ENCODE measurements at regions not wholly inside any gene's neighbourhood (a gene's known extent, or its start where the extent isn't known, plus 50 kb on each side); places are given as distances from the start of the nearest gene placed in this dataset.
A peak's percentile ranks its signal among the peaks of the same experiment; 100 is the strongest.

DNA sequence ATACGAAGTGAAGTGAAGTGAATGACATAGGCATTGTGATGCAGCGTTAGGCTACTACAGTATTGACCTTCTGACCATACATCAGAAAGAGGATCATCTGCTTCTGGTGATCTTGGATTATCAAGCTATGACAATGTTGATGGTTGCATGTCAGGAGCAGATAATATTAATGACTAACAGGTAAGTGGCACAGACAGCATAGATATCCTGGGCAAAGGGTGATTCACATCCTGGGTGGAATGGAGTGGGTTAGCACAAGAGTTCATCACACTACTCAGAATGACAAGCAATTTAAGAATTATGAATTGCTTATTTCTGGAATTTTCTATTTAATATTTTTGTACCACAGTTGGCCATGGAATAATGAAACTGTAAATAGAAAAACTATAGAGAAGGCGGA lies 397.9 kb upstream of the ATP2B1 start:
- DNase-seq, result no peak
- in situ Hi-C loops (cut with HindIII; ENCODE audit: low pct_ligation_motif_present, low pct_unique_long_range_greater_than_20kb, low sequenced_read_pairs), result no loop called here

GRCh38 chr12:90102957-90103652 lies 394.5 kb upstream of the ATP2B1 start:
- in situ Hi-C loops (cut with HindIII; ENCODE audit: low pct_ligation_motif_present, low pct_unique_long_range_greater_than_20kb, low sequenced_read_pairs), result no loop called here

DNA sequence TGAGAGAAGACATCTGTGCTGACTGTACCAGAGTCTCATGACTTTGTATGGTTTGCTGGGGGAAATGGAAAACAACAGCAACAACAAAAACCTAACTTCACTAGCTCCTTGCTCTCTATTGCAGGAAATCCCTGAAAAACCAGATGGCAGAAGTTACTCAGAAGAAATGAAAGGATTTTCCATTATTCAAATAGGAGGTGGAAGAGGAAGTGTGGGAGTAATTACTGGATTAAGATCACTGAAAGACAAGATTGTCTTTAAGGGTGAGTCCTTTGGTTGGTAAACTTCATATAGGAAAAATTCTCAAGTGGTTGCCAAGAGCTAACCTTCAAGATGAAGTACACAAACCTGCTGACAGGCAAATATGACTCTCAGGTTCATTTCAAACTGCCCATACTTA lies 391.9 kb upstream of the ATP2B1 start:
- in situ Hi-C loops (cut with HindIII; ENCODE audit: low pct_ligation_motif_present, low pct_unique_long_range_greater_than_20kb, low sequenced_read_pairs), result no loop called here
- no peak for DNase-seq

More at GRCh38 chr12:90102957-90103652, 394.5 kb upstream of the ATP2B1 start:
- DNase-seq, result peak; percentile 54

GRCh38 chr12:90099288-90099687 lies 390.6 kb upstream of the ATP2B1 start:
- in situ Hi-C loops (cut with HindIII; ENCODE audit: low pct_ligation_motif_present, low pct_unique_long_range_greater_than_20kb, low sequenced_read_pairs), result no loop called here
- DNase-seq, result no peak

- DNase-seq, result no peak
- in situ Hi-C loops (cut with HindIII; ENCODE audit: low pct_ligation_motif_present, low pct_unique_long_range_greater_than_20kb, low sequenced_read_pairs), result no loop called here
These were observed 389.6 kb upstream of the ATP2B1 start for GRCh38 chr12:90098132-90098779.

- in situ Hi-C loops (cut with HindIII; ENCODE audit: low pct_ligation_motif_present, low pct_unique_long_range_greater_than_20kb, low sequenced_read_pairs), result no loop called here
- no peak for DNase-seq
These were observed 383.2 kb upstream of the ATP2B1 start for GRCh38 chr12:90091809-90092208.

GRCh38 chr12:90090929-90091651 lies 382.5 kb upstream of the ATP2B1 start:
- in situ Hi-C loops (cut with HindIII; ENCODE audit: low pct_ligation_motif_present, low pct_unique_long_range_greater_than_20kb, low sequenced_read_pairs), result no loop called here

GRCh38 chr12:90086281-90086680 lies 377.6 kb upstream of the ATP2B1 start:
- in situ Hi-C loops (cut with HindIII; ENCODE audit: low pct_ligation_motif_present, low pct_unique_long_range_greater_than_20kb, low sequenced_read_pairs), result no loop called here
- no peak for DNase-seq

More at GRCh38 chr12:90090929-90091651, 382.5 kb upstream of the ATP2B1 start:
- peak; percentile 88 for DNase-seq

DNA sequence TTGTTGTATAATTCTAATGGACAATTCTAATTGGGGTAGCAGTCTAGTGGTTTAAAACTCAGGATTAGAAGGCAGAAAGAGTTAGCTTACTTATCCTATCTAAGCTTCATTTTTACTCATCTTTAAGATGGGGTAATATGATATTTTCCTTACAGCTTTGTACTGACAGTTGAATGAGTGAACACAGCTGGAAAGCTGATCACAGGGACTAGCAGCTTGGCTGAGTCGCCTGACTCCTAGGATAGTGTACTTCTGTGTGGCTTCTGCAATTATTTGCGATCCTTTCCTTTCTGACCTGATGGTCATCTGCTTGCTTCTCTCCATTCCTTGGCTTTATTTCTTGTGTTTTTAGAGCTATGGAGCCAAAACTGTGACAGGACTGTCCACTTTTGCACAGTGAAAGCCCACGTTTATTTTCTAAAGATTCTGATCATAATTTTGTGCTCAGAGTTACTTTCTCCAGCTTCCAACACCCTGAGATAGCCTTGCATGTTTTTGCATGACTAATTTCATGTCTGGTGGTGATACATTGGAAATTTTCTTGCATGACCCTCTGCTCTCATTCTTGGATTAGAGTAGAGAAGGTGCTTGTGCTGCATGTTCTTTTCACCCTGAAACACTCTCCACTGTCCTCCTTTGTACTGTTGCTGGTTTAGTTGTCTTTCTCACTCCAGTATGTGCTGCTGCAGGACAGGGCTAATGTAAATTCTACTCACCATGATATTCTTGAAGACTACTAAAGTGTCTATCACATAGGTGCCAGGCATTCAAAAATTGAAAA lies 377.0 kb upstream of the ATP2B1 start:
- no peak for DNase-seq
- in situ Hi-C loops (cut with HindIII; ENCODE audit: low pct_ligation_motif_present, low pct_unique_long_range_greater_than_20kb, low sequenced_read_pairs), result no loop called here

DNA sequence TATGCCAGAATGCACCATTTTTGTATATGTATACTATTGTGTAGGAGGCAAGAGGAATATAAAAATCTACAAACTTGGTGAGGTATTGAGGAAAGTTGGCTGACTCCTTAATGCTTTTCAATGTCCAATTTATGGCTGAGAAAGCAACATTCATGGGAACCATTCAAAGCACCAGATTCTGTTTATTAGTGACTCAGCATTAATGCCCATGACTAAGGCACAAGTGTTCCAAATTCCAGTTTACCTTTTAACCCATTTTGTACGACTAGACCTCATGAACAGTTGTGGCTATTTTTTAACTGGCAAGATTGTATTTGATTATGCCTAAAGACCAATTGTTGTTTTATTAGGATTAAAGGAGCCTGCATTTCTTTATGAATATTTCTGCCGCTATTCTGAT lies 375.4 kb upstream of the ATP2B1 start:
- DNase-seq, result no peak
- in situ Hi-C loops (cut with HindIII; ENCODE audit: low pct_ligation_motif_present, low pct_unique_long_range_greater_than_20kb, low sequenced_read_pairs), result no loop called here

DNA sequence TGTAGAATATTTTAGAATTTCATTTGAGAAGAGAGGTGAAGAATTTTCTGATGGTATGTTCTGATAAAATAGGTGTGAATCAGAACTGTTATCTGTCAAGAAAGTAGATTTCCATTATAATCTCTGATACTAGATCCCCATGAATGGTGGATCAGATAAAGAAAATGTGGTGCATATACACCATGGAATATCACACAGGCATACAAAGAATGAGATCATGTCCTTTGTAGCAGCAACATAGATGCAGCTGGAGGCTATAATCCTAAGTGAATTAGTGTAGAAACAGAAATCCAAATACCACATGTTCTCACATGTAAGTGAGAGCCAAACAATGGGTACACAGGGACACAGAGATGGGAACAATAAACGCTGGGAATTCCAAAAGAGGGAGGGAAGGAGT lies 372.0 kb upstream of the ATP2B1 start:
- in situ Hi-C loops (cut with HindIII; ENCODE audit: low pct_ligation_motif_present, low pct_unique_long_range_greater_than_20kb, low sequenced_read_pairs), result no loop called here
- DNase-seq, result no peak

DNA sequence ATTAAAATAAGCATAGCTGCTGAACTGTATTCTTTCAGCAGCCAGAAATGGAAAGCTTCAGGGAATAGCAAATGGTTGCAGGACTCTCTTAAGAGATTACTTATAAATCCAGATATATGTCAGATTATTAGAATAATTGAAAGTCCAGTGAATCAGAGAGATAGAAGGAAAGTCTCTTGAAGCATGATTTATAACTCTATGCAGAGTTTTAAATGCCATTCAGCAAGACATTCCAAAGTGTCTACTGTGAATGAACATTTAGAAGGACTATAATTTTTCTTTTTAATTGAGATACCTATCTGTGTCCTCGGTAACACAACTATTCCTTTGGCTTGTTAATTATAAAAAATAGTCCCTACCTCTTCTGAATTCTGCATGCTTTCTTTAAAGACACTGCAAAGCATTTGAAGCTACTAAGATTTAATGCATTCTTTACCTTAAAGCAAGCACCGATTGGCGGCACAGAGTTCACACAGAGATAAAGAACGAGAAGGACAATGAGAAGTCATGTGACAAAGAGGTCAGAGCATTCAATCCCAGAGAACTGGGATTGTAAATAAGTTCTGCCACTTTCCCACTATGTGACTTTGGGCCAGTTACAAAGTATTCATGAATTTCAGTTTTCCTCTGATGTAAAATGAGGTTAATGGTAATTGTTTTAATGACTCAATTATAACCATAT lies 371.0 kb upstream of the ATP2B1 start:
- in situ Hi-C loops (cut with HindIII; ENCODE audit: low pct_ligation_motif_present, low pct_unique_long_range_greater_than_20kb, low sequenced_read_pairs), result no loop called here
- DNase-seq, result no peak

DNA sequence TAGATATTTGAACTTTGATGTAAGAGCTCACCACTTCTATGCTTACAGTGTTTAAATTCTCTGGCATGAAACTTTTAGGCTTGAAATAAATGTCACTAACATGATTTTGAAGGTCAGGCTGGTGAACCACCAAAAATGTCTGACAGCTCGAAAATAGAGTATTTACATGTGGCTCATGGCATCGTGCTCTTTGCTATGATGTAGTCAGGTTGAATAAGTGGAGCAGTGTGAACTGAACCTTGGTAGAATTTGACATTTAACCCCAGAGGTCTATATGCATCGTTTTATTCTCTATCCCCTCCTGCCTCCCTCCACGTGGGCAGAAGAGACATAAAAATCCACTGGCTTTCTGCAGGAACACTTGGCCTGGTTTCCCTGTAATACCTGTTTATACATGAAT lies 369.7 kb upstream of the ATP2B1 start:
- DNase-seq, result no peak
- in situ Hi-C loops (cut with HindIII; ENCODE audit: low pct_ligation_motif_present, low pct_unique_long_range_greater_than_20kb, low sequenced_read_pairs), result no loop called here

DNA sequence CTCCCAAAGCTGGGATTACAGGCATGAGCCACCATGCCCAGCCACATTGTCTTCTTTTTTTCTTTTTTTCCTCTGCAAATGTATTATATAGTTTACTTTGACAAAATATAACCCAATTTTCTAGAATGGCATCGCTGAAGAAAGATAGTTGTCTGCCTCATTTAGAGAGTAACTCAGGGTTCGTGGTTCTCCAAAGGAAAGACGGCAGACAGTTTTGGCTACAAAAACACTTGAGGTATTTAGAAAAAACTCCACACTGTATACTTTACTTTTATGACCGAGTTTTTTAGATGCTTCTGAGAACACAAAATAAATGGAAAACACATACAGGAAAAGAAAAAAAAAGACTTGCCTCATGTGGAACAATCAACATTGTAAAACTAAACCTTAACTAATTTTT lies 369.1 kb upstream of the ATP2B1 start:
- in situ Hi-C loops (cut with HindIII; ENCODE audit: low pct_ligation_motif_present, low pct_unique_long_range_greater_than_20kb, low sequenced_read_pairs), result no loop called here
- DNase-seq, result no peak

DNA sequence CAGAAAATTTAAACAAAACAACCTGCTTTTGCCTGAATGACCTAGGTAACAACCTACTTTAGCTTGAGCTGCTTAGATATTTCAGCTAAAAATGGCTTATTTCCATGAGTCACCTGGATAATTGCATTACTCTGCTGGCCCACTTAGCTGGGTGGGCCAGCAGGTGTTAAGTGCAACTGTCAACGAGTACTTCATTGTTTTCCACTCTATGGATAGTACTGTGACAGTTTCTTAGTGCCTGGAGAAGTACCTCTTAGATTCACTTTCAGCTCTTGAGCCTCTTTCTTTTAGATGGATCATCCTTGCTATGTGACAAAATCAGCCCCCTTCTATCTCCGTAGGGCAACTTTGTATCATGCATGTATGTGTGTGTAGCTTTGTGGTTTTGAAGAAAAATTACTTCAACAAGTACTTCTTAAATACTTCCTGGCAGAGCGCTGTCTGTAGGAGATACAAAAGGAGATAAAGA lies 368.2 kb upstream of the ATP2B1 start:
- in situ Hi-C loops (cut with HindIII; ENCODE audit: low pct_ligation_motif_present, low pct_unique_long_range_greater_than_20kb, low sequenced_read_pairs), result no loop called here
- DNase-seq, result no peak

GRCh38 chr12:90075685-90076084 lies 367.0 kb upstream of the ATP2B1 start:
- in situ Hi-C loops (cut with HindIII; ENCODE audit: low pct_ligation_motif_present, low pct_unique_long_range_greater_than_20kb, low sequenced_read_pairs), result no loop called here
- no peak for DNase-seq

GRCh38 chr12:90074086-90074485 lies 365.4 kb upstream of the ATP2B1 start:
- no peak for DNase-seq
- in situ Hi-C loops (cut with HindIII; ENCODE audit: low pct_ligation_motif_present, low pct_unique_long_range_greater_than_20kb, low sequenced_read_pairs), result no loop called here

- DNase-seq, result no peak
- in situ Hi-C loops (cut with HindIII; ENCODE audit: low pct_ligation_motif_present, low pct_unique_long_range_greater_than_20kb, low sequenced_read_pairs), result no loop called here
These were observed 363.4 kb upstream of the ATP2B1 start for GRCh38 chr12:90071996-90072395.

Data from ACHN (cell line).